PC-9 (cell line): ENCODE measurements at regions not wholly inside any gene's neighbourhood (a gene's known extent, or its start where the extent isn't known, plus 50 kb on each side); places are given as distances from the start of the nearest gene placed in this dataset.

Experiments used
- BruUV-seq: library from RNA; stranded (reverse); fragments of 400-500 nt; replicated peaks from 2 replicates; lab custom pipeline; 2021; lab: Mats Ljungman, UMichigan
- CTCF ChIA-PET: fragments of 300-600 bp; sonication (Branson Sonifier 250); formaldehyde crosslinking; loops from one replicate; lab custom pipeline; 2022; ENCODE audit warnings: antibody characterized with exemption; lab: Charles Lee
- POLR2A ChIA-PET: fragments of 300-600 bp; sonication (Branson Sonifier 250); formaldehyde crosslinking; loops from one replicate; lab custom pipeline; 2022; ENCODE audit warnings: antibody characterized with exemption; ENCODE audit not compliant: unreplicated experiment; lab: Charles Lee
- DNase-seq, 2 experiments: peaks; one replicate each; pipeline versions ENCODE4 v3.0.0 to v3.0.0-alpha.2; 2015 to 2022; ENCODE audit warnings: mixed read lengths in 1 of 2
- H2AFZ ChIP-seq: fragments of 200-600 bp; sonication (generic); 2 replicates; pipeline ENCODE4 v1.8.1; 2017; ENCODE audit warnings: antibody characterized with exemption
- H3F3A ChIP-seq: fragments of 200-600 bp; sonication (generic); 2 replicates; pipeline ENCODE4 v1.8.1; 2017; ENCODE audit warnings: antibody characterized with exemption, mild to moderate bottlenecking, low read depth; ENCODE audit not compliant: insufficient read depth
- H3K27ac ChIP-seq: fragments of 200-600 bp; sonication (generic); 2 replicates; pipeline ENCODE4 v1.6.1; 2016; ENCODE audit warnings: mixed run types
- H3K27me3 ChIP-seq: fragments of 200-600 bp; sonication (generic); 2 replicates; pipeline ENCODE4 v1.6.1; 2016; ENCODE audit warnings: low read depth, mixed run types; ENCODE audit not compliant: insufficient read depth
- H3K36me3 ChIP-seq: fragments of 200-600 bp; sonication (generic); 2 replicates; pipeline ENCODE4 v1.6.1; 2016; ENCODE audit warnings: low read depth, mixed run types
- H3K4me1 ChIP-seq: fragments of 200-600 bp; sonication (generic); replicated peaks from 2 replicates; pipeline ENCODE4 v1.6.1; 2016; ENCODE audit warnings: mixed run types; ENCODE audit not compliant: insufficient read depth
- H3K4me2 ChIP-seq: fragments of 200-600 bp; sonication (generic); 2 replicates; pipeline ENCODE4 v1.6.1; 2017; ENCODE audit warnings: mixed run types
- H3K4me3 ChIP-seq: fragments of 200-600 bp; sonication (generic); 2 replicates; pipeline ENCODE4 v1.6.1; 2016; ENCODE audit warnings: mixed run types
- H3K79me2 ChIP-seq: fragments of 200-600 bp; sonication (generic); 2 replicates; pipeline ENCODE4 v1.6.1; 2017; ENCODE audit warnings: low read depth, mixed run types
- H3K9me2 ChIP-seq: fragments of 200-600 bp; sonication (generic); 2 replicates; pipeline ENCODE4 v1.8.1; 2017; ENCODE audit warnings: mild to moderate bottlenecking; ENCODE audit not compliant: insufficient read depth
- H3K9me3 ChIP-seq: fragments of 200-600 bp; sonication (generic); 2 replicates; pipeline ENCODE4 v1.8.1; 2016; ENCODE audit warnings: low read depth; ENCODE audit not compliant: insufficient read depth
- H4K20me1 ChIP-seq: fragments of 200-600 bp; sonication (generic); 2 replicates; pipeline ENCODE4 v1.8.1; 2017; ENCODE audit not compliant: insufficient read depth
- CTCF ChIP-seq: fragments of 200-600 bp; sonication (generic); conservative IDR thresholded peaks from 2 replicates; pipeline ENCODE4 v1.6.1; 2017; ENCODE audit warnings: mixed run types, antibody characterized with exemption, mild to moderate bottlenecking, moderate library complexity
- EZH2 ChIP-seq: fragments of 200-600 bp; sonication (generic); IDR thresholded peaks from 2 replicates; pipeline ENCODE4 v1.8.0; 2017; ENCODE audit warnings: antibody characterized with exemption, low read depth
- intact Hi-C: fragments of 100-400 bp; cut with micrococcal nuclease; formaldehyde crosslinking; loops from one replicate; pipeline ENCODE4 v1.10.0; 2022; ENCODE audit not compliant: unreplicated experiment

- Histone ChIP-seq H3K9me2 (no peaks in the 10 kb centered on the region), H3K79me2 (no peaks in the 10 kb centered on the region), H3F3A (no peaks in the 10 kb centered on the region), H3K4me1 (peaks cover 10% of the 10 kb centered on the region; the same call in 1 of the 2 replicates), H3K27me3 (no peaks in the 10 kb centered on the region), H3K9me3 (no peaks in the 10 kb centered on the region), H3K4me2 (no peak overlapping the region), H3K4me3 (no peak overlapping the region), H3K36me3 (no peaks in the 10 kb centered on the region), H4K20me1 (no peaks in the 10 kb centered on the region), H3K27ac (no peak overlapping the region), H2AFZ (no peak overlapping the region)
- no peak for TF ChIP-seq CTCF
- TF ChIP-seq EZH2, result no peak
- intact Hi-C loops, result no loop called here
- POLR2A ChIA-PET, result interaction anchor here (0.6 kb wide), 1 partner anchor 48 kb away, joined by 3 read pairs; no protein-coding TSS in a partner anchor
- BruUV-seq, result no TSS peak
- CTCF ChIA-PET, result no interaction called here
- no peak for DNase-seq
These were observed 82.7 kb upstream of the PMEPA1 start for GRCh38 chr20:57792386-57793080.

DNA sequence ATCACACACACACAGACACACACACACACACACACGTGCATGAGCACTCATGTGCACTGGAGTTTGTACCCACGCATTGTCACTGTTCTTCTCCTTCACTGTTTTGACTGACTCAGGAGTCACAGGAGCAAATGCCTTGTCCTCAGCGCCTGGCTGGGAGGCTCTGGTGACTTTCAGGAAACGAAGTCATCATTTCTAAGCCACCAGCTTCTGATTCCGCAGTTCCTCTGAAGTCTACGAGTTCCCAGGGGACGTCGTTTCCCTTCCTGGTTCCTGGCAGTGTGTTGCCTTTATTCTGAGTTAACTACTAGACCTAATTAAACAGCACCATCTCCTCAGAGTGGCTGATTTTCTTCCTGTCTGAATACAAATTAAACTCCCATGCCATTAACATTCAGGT lies 82.2 kb upstream of the PMEPA1 start:
- Histone ChIP-seq H3K4me1 (peaks cover 10% of the 10 kb centered on the region; the same call in 1 of the 2 replicates), H3K4me3 (no peak overlapping the region), H3K27me3 (no peaks in the 10 kb centered on the region), H3K27ac (no peak overlapping the region), H2AFZ (no peak overlapping the region), H3K36me3 (no peaks in the 10 kb centered on the region), H3K9me2 (no peaks in the 10 kb centered on the region), H3K79me2 (no peaks in the 10 kb centered on the region), H4K20me1 (no peaks in the 10 kb centered on the region), H3K9me3 (no peaks in the 10 kb centered on the region), H3F3A (no peaks in the 10 kb centered on the region), H3K4me2 (no peak overlapping the region)
- TF ChIP-seq CTCF (no peak), EZH2 (no peak)
- POLR2A ChIA-PET, result interaction anchor here (0.6 kb wide), 1 partner anchor 48 kb away, joined by 3 read pairs; no protein-coding TSS in a partner anchor
- intact Hi-C loops, result no loop called here
- no peak for DNase-seq
- BruUV-seq, result no TSS peak
- CTCF ChIA-PET, result no interaction called here

DNA sequence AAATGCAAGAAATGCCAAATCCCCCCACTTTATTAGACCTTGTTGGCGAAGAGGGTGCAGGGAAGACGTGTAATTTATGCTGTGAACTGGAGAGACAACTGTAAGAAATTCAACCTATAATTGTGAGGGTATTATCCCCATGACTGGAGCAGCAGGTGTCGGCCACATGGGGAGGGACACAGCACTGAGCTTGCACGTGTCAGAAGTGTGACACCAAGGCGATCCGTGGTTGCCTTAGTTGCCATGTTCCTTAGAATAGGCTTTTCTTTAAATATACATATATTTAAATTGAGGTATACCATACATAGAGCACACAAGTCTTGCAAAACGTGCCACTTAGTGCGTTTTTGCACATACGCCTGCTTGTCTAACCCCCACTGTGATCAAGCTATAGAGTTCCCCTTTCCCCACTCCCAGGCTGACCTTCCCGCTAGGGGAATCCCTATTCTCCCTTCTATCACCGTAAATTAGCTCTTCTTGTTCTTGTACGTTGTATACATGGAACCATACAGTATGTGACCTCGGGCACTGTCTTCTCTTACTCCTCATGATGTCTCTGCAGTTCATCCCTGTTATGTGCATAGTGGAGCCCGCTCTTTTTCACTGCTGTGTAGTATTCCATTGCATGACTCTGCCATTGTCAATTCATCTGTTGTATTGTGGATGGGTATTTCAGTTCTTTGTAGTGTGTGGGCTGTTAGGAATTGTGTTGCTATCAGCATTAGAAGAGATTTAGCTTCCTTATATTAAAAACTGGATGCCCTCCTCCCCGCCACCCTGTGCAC lies 81.6 kb upstream of the PMEPA1 start:
- Histone ChIP-seq H3K27ac (no peak overlapping the region), H3K9me3 (no peaks in the 10 kb centered on the region), H3K9me2 (no peaks in the 10 kb centered on the region), H3F3A (no peaks in the 10 kb centered on the region), H3K4me3 (no peak overlapping the region), H4K20me1 (no peaks in the 10 kb centered on the region), H3K4me2 (no peak overlapping the region), H3K79me2 (no peaks in the 10 kb centered on the region), H2AFZ (no peak overlapping the region), H3K4me1 (peaks cover 10% of the 10 kb centered on the region; the same call in 1 of the 2 replicates), H3K36me3 (no peaks in the 10 kb centered on the region), H3K27me3 (no peaks in the 10 kb centered on the region)
- ChIA-PET CTCF (interaction anchor here (0.5 kb wide), 1 partner anchor 389 kb away, joined by 6 read pairs; no protein-coding TSS in a partner anchor), POLR2A (no interaction called here)
- TF ChIP-seq EZH2, result no peak
- BruUV-seq, result no TSS peak
- DNase-seq, result no peak
- intact Hi-C loops, result no loop called here
